Heart left ventricle (tissue), 16 donors: ENCODE measurements at regions not wholly inside any gene's neighbourhood (a gene's known extent, or its start where the extent isn't known, plus 50 kb on each side); places are given as distances from the start of the nearest gene placed in this dataset.

Experiments
- ATAC-seq, 4 donors: fragments of 200-7000 bp; cut with Tn5 transposase; one replicate each; pipeline ENCODE4 v1.9.1; 2020 to 2022; ENCODE audit warnings: moderate library complexity in 4 of 4, mild to moderate bottlenecking in 3 of 4, moderate number of reproducible peaks in 1 of 4
- DNase-seq, 5 donors: peaks; one replicate each; pipeline ENCODE4 v3.0.0-alpha.2; 2020
- H3K27ac ChIP-seq, 12 donors: fragments of 200-600 bp; sonication (generic) in 4 of 12; one replicate each; pipeline versions ENCODE4 v1.5.0 to v1.8.0; 2016 to 2022; ENCODE audit warnings: mild to moderate bottlenecking in 2 of 12
- H3K27me3 ChIP-seq, 9 donors: fragments of 200-600 bp; sonication (generic) in 2 of 9; one replicate each; pipeline versions ENCODE4 v1.5.1 to v1.8.0; 2016 to 2022; ENCODE audit warnings: mild to moderate bottlenecking in 3 of 9
- H3K36me3 ChIP-seq, 9 donors: fragments of 200-600 bp; sonication (generic) in 2 of 9; one replicate each; pipeline versions ENCODE4 v1.5.0 to v1.8.0; 2018 to 2022; ENCODE audit warnings: mild to moderate bottlenecking in 2 of 9
- H3K4me1 ChIP-seq, 12 donors: fragments of 200-600 bp; sonication (generic) in 4 of 12; one replicate each; pipeline versions ENCODE4 v1.5.0 to v1.8.0; 2016 to 2022; ENCODE audit warnings: mild to moderate bottlenecking in 3 of 12
- H3K4me3 ChIP-seq, 12 donors: fragments of 200-600 bp; sonication (generic) in 4 of 12; one replicate each; pipeline versions ENCODE4 v1.5.0 to v1.8.0; 2017 to 2022; ENCODE audit warnings: mild to moderate bottlenecking in 9 of 12, moderate library complexity in 4 of 12
- H3K9me3 ChIP-seq, 12 donors: fragments of 200-600 bp; sonication (generic) in 4 of 12; one replicate each; pipeline versions ENCODE4 v1.5.0 to v1.8.0; 2016 to 2022; ENCODE audit warnings: mild to moderate bottlenecking in 1 of 12
- CTCF ChIP-seq, 12 donors: fragments of 200-600 bp; sonication (generic) in 4 of 12; IDR thresholded peaks; one replicate each; pipeline versions ENCODE4 v1.5.0 to v1.8.0; 2018 to 2022; ENCODE audit warnings: antibody characterized with exemption in 12 of 12, mild to moderate bottlenecking in 5 of 12
- POLR2A ChIP-seq, 2 donors: fragments of 450-650 bp; IDR thresholded peaks; one replicate each; pipeline ENCODE4 v1.6.1; 2017; ENCODE audit warnings: antibody characterized with exemption in 2 of 2, mild to moderate bottlenecking in 2 of 2, moderate library complexity in 2 of 2
- WGBS, 4 donors: extraction: QIAGEN DNeasy Blood & Tissue Kit in 2 of 4; methylation state at CpG; one replicate each; pipeline versions ENCODE4 v1.1.5 to v1.1.7; 2013 to 2018; 5-methylcytosine and 5-hydroxymethylcytosine counted together
- intact Hi-C, 10 donors: fragments of 100-400 bp; cut with DNase I; formaldehyde crosslinking; loops; one replicate each; pipeline versions ENCODE4 v1.11.1 to v1.14.2; 2022
- donor health status: ischemic (EF 13 %, LVEDD 7.1; RV severe dilation, severe dysfunction).
- donor health status: healthy with polysubstance abuse.
- donor health status: DM: no; HTN: yes; CAD: no.
- donor health status: DM: no; HTN: no; CAD: no.
- donor health status: ischemic (EF 25% LVEDD 6.9; RV normal size, moderate dysfunction).
- donor health status: ischemic (EF 25% LVEDD 5.7; RV mildly dilated, moderate dysfunction).
- donor health status: healthy.
- donor health status: DM: yes; HTN: yes; CAD: no.
- donor health status: ischemic (EF 35%, LVEDD 5.7; RV mildly dilated, moderate dysfunction).
- donor health status: nonischemic (EF 11% LVEDD 7.7; RV severe dilation, severe dysfunction).
- donor health status: DM: yes; HTN: yes; CAD: no.
- donor health status: PGD.
- donor health status: ischemic (EF 29% LVEDD 5.4; RV normal size, mild dysfunction).
- donor health status: nonischemic (EF 23%, LVEDD 6.1; RV moderate dilation, normal function).

GRCh38 chr12:67427336-67427735, 158.2 kb downstream of the CAND1 start:
- Histone ChIP-seq H3K27ac (no peak overlapping the region), H3K4me1 (peaks cover 0 to 21% (median 7%) of the 10 kb centered on the region in 12 donors), H3K36me3 (no peaks in the 10 kb centered on the region), H3K27me3 (no peaks in the 10 kb centered on the region), H3K4me3 (no peak overlapping the region), H3K9me3 (no peaks in the 10 kb centered on the region)
- no peak for DNase-seq
- no peak for ATAC-seq
- intact Hi-C loops, result loop anchor here in 1 of 10 donors (5.0 kb wide), 1 partner anchor 515 kb away; no protein-coding TSS in a partner anchor
- WGBS, 4 donors, result 82 to 94% (median 88%) methylated on average over 4 of the region's 4 CpGs
- no peak for TF ChIP-seq POLR2A (IDR thresholded peaks at IDR 0.05)
- TF ChIP-seq CTCF (IDR thresholded peaks at IDR 0.05), result no peak

GRCh38 chr12:67428431-67428830, 159.3 kb downstream of the CAND1 start:
- peaks cover 0 to 23% (median 8%) of the 10 kb centered on the region in 12 donors for H3K4me1 ChIP-seq
- TF ChIP-seq POLR2A (IDR thresholded peaks at IDR 0.05), result no peak
- no peak for TF ChIP-seq CTCF (IDR thresholded peaks at IDR 0.05)
- ATAC-seq (no peak), DNase-seq (no peak)
- intact Hi-C loops, result loop anchor here in 2 of 10 donors (2.0 to 5.0 kb wide), 2 partner anchors 514 to 516 kb away; no protein-coding TSS in a partner anchor
- 72 to 92% (median 82%) methylated on average over 2 of the region's 2 CpGs for WGBS, 4 donors
- H3K27me3 ChIP-seq, result no peaks in the 10 kb centered on the region
- no peak overlapping the region for H3K4me3 ChIP-seq
- H3K36me3 ChIP-seq, result no peaks in the 10 kb centered on the region
- H3K9me3 ChIP-seq, result no peaks in the 10 kb centered on the region
- no peak overlapping the region for H3K27ac ChIP-seq

- Histone ChIP-seq H3K36me3 (no peaks in the 10 kb centered on the region), H3K4me3 (no peak overlapping the region), H3K9me3 (no peaks in the 10 kb centered on the region), H3K27ac (peak overlapping the region in 11 of 12 donors; percentile 2 to 89 (median 55)), H3K27me3 (no peaks in the 10 kb centered on the region), H3K4me1 (peaks cover 0 to 41% (median 23%) of the 10 kb centered on the region in 12 donors)
- peak; percentile 78 to 85 (median 82) for ATAC-seq
- peak; percentile 59 to 81 (median 75) for DNase-seq
- 40 to 42% (median 41%) methylated on average over 9 of the region's 9 CpGs for WGBS, 4 donors
- intact Hi-C loops, result loop anchor here in 8 of 10 donors (1.0 to 10.0 kb wide), 7 partner anchors 74 to 516 kb away; partner anchors contain the start of gene DYRK2 (in 2 of the 8)
- TF ChIP-seq POLR2A (IDR thresholded peaks at IDR 0.05) (no peak), CTCF (IDR thresholded peaks at IDR 0.05) (peak in 10 of 12 donors; percentile 22 to 62 (median 48))
These were observed 161.7 kb downstream of the CAND1 start for GRCh38 chr12:67430708-67431335.

GRCh38 chr12:67431411-67432020, 162.4 kb downstream of the CAND1 start:
- WGBS, 4 donors, result 48 to 59% (median 50%) methylated on average over 6 of the region's 6 CpGs
- Histone ChIP-seq H3K27ac (peak overlapping the region; percentile 2 to 89 (median 54)), H3K9me3 (no peaks in the 10 kb centered on the region), H3K4me3 (no peak overlapping the region), H3K4me1 (peaks cover 0 to 36% (median 24%) of the 10 kb centered on the region in 12 donors), H3K36me3 (no peaks in the 10 kb centered on the region), H3K27me3 (no peaks in the 10 kb centered on the region)
- intact Hi-C loops, result loop anchor here in 7 of 10 donors (5.0 to 10.0 kb wide), 6 partner anchors 74 to 516 kb away; partner anchors contain the start of gene DYRK2 (in 2 of the 7)
- TF ChIP-seq CTCF (IDR thresholded peaks at IDR 0.05) (no peak), POLR2A (IDR thresholded peaks at IDR 0.05) (no peak)
- DNase-seq (no peak), ATAC-seq (peak in 1 of 4 donors; percentile 13)
